ENCODE measurements at regions not wholly inside any gene's neighbourhood (a gene's known extent, or its start where the extent isn't known, plus 50 kb on each side); places are given as distances from the start of the nearest gene placed in this dataset.

- H3K27ac ChIP-seq (ENCODE audit: extremely low read length, insufficient read depth, low read length), result no peak overlapping the region
- no peak overlapping the region for H3K4me2 ChIP-seq (ENCODE audit: low read depth, low read length)
- CTCF ChIA-PET (ENCODE audit: low intra/inter-chr PET ratio, low total read pairs), result no interaction called here
- POLR2A ChIA-PET, result no interaction called here
- H4K20me1 ChIP-seq (ENCODE audit: insufficient read depth, low read length), result no peaks in the 10 kb centered on the region
- TF ChIP-seq ZFP36L2 (CRISPR knock-in tag; IDR thresholded peaks at IDR 0.05) (no peak), PAXIP1 (CRISPR knock-in tag; conservative IDR thresholded peaks at IDR 0.05) (no peak), POLR2G (IDR thresholded peaks at IDR 0.05; ENCODE audit: low read depth, low read length) (no peak)
- no peak overlapping the region for H2AFZ ChIP-seq (ENCODE audit: low read length)
- BruUV-seq (replicated peaks), result no TSS peak
- intact Hi-C loops (cut with micrococcal nuclease; ENCODE audit: unreplicated experiment) (no loop called here), in situ Hi-C loops (cut with HindIII; ENCODE audit: extremely low pct_ligation_motif_present, low pct_unique_long_range_greater_than_20kb) (no loop called here)
- H3K9me3 ChIP-seq (ENCODE audit: low read length), result no peaks in the 10 kb centered on the region
- no peak overlapping the region for H3K4me3 ChIP-seq (replicated peaks in 1 of 3; ENCODE audit: insufficient read depth in 1 of 3, low read depth in 2 of 3, low read length in 3 of 3)
- no peaks in the 10 kb centered on the region for H3K79me2 ChIP-seq (ENCODE audit: insufficient read depth, low read length)
- DNase-seq (ENCODE audit: low spot score), result no peak
- ATAC-seq, result no peak
- H3K27me3 ChIP-seq (ENCODE audit: control insufficient read depth in 1 of 2, insufficient read depth in 2 of 2, low read length in 2 of 2), result peaks cover 0 to 3% of the 10 kb centered on the region in 2 experiments; a peak in 1 of 5 replicates
- H3K36me3 ChIP-seq (replicated peaks in 1 of 2; ENCODE audit: control insufficient read depth in 1 of 2, insufficient read depth in 2 of 2, low read length in 2 of 2), result no peaks in the 10 kb centered on the region
- peaks cover 11% of the 10 kb centered on the region; the same call in 1 of the 2 replicates for H3K4me1 ChIP-seq (ENCODE audit: insufficient read depth, low read length)
- FAIRE-seq, result no peak
- 37% methylated on average over 6 of the region's 6 CpGs for WGBS (ENCODE audit: low lambda C conversion rate)
- H3K9ac ChIP-seq (ENCODE audit: insufficient read depth, low read depth, low read length), result no peak overlapping the region
Observed at GRCh38 chr2:9087121-9087681, 83.7 kb upstream of the MBOAT2 start.

GRCh38 chr2:9086465-9086864, 83.0 kb upstream of the MBOAT2 start:
- Histone ChIP-seq H3K36me3 (replicated peaks in 1 of 2; ENCODE audit: control insufficient read depth in 1 of 2, insufficient read depth in 2 of 2, low read length in 2 of 2) (no peaks in the 10 kb centered on the region), H3K79me2 (ENCODE audit: insufficient read depth, low read length) (no peaks in the 10 kb centered on the region), H3K27ac (ENCODE audit: extremely low read length, insufficient read depth, low read length) (no peak overlapping the region), H4K20me1 (ENCODE audit: insufficient read depth, low read length) (no peaks in the 10 kb centered on the region), H3K9ac (ENCODE audit: insufficient read depth, low read depth, low read length) (no peak overlapping the region), H3K4me1 (ENCODE audit: insufficient read depth, low read length) (peaks cover 11% of the 10 kb centered on the region; the same call in 1 of the 2 replicates), H3K9me3 (ENCODE audit: low read length) (0 out of 2 replicates have a peak, but pooled peaks cover 4% of the 10 kb centered on the region), H3K27me3 (ENCODE audit: control insufficient read depth in 1 of 2, insufficient read depth in 2 of 2, low read length in 2 of 2) (peaks cover 0 to 3% of the 10 kb centered on the region in 2 experiments; a peak in 1 of 5 replicates), H3K4me3 (replicated peaks in 1 of 3; ENCODE audit: insufficient read depth in 1 of 3, low read depth in 2 of 3, low read length in 3 of 3) (no peak overlapping the region), H3K4me2 (ENCODE audit: low read depth, low read length) (no peak overlapping the region), H2AFZ (ENCODE audit: low read length) (no peak overlapping the region)
- in situ Hi-C loops (cut with HindIII; ENCODE audit: extremely low pct_ligation_motif_present, low pct_unique_long_range_greater_than_20kb) (no loop called here), intact Hi-C loops (cut with micrococcal nuclease; ENCODE audit: unreplicated experiment) (no loop called here)
- DNase-seq (ENCODE audit: low spot score) (no peak), FAIRE-seq (peak; percentile 8), ATAC-seq (no peak)
- CTCF ChIA-PET (ENCODE audit: low intra/inter-chr PET ratio, low total read pairs), result no interaction called here
- BruUV-seq (replicated peaks), result no TSS peak
- TF ChIP-seq ZNF891 (CRISPR knock-in tag; IDR thresholded peaks at IDR 0.05), result no peak
- TF ChIP-seq MBD4 (IDR thresholded peaks at IDR 0.05; ENCODE audit: borderline replicate concordance, low read length), result no peak
- TF ChIP-seq ZBTB14 (CRISPR knock-in tag; IDR thresholded peaks at IDR 0.05), result no peak
- TF ChIP-seq MLXIP (CRISPR knock-in tag; IDR thresholded peaks at IDR 0.05; ENCODE audit: borderline replicate concordance), result no peak
- peak; percentile 44; the same call in 1 of the 2 replicates for TF ChIP-seq CEBPB (IDR thresholded peaks at IDR 0.05; ENCODE audit: borderline replicate concordance, low read depth, low read length)
- no peak for TF ChIP-seq DR1 (CRISPR knock-in tag; IDR thresholded peaks at IDR 0.05)
- 25% methylated on average over 7 of the region's 7 CpGs for WGBS (ENCODE audit: low lambda C conversion rate)
- POLR2A ChIA-PET, result no interaction called here

Measured in HepG2 (cell line).